Activated T-cell treated with anti-CD3 and anti-CD28 coated beads, Interleukin-2, amount 50 U/mL, for 48 hours (primary cell): ENCODE measurements at regions not wholly inside any gene's neighbourhood (a gene's known extent, or its start where the extent isn't known, plus 50 kb on each side); places are given as distances from the start of the nearest gene placed in this dataset.

ENCODE experiments used
- DNase-seq, 2 experiments: peaks; one replicate each; pipeline ENCODE4 v3.0.0-alpha.2; 2020

GRCh38 chr1:114342376-114342775 lies 168.6 kb downstream of the TRIM33 start:
- peak; percentile 41 to 48 for DNase-seq

- DNase-seq: no peak
Measured at GRCh38 chr1:114341856-114342255, 169.1 kb downstream of the TRIM33 start.

DNA sequence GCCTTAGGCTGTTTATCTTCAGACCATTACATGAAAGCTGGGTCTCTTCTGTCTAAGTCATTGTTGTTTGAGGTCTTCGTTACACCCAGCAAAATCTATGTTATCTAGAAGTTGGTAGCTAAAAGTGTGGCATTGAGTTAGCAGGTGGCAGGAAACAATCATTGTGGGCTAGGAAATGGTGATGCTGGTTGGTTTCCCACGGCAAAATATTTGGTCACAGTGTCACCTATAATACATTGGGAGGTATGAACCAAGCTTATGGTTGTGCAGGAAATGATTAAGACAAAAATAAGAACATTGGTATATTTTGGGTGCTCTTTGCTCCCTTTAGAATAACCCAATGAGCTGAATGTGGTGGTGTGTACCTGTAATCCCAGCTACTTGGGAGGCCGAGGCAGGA lies 169.7 kb downstream of the TRIM33 start:
- peak in 1 of 2 experiments; percentile 37 for DNase-seq

DNA sequence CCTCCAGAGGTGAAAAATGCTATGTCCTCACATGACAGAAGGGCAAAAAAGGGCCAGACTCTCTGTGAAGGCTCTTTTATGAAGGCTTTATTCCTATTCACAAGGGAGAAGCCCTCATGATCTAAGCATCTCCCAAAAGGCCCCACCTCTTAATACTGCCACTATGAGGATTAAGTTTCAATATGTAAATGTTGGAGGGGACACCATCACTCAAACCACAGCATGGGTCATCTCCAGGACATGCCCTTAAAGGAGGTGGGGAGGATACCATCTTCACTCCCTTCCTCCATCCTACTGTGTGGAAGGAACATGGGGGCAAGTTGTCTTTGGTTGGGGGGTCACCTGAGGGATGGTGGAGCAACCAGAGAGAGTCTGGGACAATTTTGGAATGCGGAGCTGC lies 170.1 kb downstream of the TRIM33 start:
- DNase-seq: no peak

DNA sequence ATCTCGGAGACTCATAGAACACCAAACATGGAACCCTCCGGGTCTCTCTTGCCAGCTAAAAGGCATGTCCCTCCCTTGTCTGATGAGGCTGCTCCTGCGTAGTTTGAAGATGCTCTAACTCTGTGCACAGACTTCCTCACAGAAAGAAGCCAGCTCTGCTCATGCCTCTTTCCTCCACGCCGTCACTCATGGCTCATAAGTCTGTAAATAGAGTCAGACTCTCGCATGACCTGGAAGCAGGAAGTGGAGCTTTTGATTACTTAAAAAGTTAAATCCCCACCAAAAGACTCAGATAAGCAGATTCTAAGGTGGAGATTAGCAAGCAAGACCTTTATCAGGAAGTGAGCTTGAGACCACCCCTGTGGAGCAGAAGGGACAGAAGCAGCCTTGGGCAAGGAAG lies 171.6 kb downstream of the TRIM33 start:
- DNase-seq: no peak

GRCh38 chr1:114338191-114338890 lies 172.7 kb downstream of the TRIM33 start:
- no peak for DNase-seq

- no peak for DNase-seq
Measured at GRCh38 chr1:114337417-114337816, 173.6 kb downstream of the TRIM33 start.

DNA sequence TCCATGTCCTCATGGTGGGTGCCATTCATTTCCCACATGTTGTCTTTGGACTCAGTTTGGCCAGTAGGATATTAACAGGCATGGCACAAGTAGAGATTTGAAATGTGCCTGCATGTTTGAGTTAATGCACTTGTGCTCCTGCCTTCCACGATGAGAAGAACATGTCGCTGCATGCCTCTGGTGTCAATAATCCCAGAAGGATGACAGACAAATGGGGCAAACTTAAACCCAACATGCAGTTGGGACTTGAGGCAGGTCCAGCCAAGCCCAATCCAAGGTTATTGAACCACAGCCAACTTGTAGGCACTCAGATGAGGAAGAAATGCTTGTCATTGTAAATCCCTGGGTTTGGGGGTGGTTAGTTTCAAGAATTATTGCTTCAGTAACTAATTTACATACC lies 174.6 kb downstream of the TRIM33 start:
- no peak for DNase-seq

DNA sequence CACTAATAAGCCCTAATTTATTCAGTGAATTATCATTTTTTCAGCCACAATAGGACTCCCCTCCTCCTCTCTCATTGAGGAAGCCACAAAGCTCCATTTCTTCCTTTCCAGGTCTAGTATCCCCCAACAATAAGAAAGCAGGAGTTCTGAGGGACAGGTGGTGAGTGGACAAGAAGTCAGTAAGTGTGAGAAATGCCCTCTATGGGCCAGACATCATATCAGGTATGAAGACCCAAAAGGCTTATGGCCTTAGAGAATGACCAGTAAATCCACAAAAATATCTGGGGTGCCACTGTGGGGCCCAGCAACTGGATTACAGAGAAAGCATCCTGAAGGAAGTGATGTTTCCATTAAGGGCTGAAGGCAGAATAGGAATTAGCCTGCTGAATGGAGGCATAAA lies 175.7 kb downstream of the TRIM33 start:
- DNase-seq: no peak

- DNase-seq: no peak
Measured at GRCh38 chr1:114334297-114334696, 176.7 kb downstream of the TRIM33 start.

DNA sequence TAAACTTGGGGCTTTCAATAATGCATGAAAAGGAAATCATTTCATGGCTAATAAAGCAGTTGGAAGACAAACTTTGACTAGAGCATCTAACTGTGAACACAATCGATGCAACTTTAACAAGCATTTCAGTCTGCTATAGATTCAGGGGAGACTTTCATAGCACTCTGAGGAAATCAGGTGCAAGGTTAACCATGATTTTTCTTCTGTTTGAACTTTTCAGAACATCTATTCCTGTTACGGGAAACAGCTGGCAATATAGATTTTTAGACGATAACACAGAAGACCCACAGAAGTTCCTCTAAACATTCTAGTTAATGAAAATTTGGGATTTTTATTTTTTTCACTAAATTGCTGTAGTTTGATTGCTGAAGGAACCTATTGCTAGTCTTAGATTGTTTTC lies 177.3 kb downstream of the TRIM33 start:
- no peak for DNase-seq

GRCh38 chr1:114331936-114332335 lies 178.3 kb upstream of the SYT6 start:
- no peak for DNase-seq

- DNase-seq: no peak
Measured at GRCh38 chr1:114330451-114330983, 176.8 kb upstream of the SYT6 start.

- no peak for DNase-seq
Measured at GRCh38 chr1:114328361-114328904, 174.8 kb upstream of the SYT6 start.

- no peak for DNase-seq
Measured at GRCh38 chr1:114324662-114324965, 170.9 kb upstream of the SYT6 start.

DNA sequence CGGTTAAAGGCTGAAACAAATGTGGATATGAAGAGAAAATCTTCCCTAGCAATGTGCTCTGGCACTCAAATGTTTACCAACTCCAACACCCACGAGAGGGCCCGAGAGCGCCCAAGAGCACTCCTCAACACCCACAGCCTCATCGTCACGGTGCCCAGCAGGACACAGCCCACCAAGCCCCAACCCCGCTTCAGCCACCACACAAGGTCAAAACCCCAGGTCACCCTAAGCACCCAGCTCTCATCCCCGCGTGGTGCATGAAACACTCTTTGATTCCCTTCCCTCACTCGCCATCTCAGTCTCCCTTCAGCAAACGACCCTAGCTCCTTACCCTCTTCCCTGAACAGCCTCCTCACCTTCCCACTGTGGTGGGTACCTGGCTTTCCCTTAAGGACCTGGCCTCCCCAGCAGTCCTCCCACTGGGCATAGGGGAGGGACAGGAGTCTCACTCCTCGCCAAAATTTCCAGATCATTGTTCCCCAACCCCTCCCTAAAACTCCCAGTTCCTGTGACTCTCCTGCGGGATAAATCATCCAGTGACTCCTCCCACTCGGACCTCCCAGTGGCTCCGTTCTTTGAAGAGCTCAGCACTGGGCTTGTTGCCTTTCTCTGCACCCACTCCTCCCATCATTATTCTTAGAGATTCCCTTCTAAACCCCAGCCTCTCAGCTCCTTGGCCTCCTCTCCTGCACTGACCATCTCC lies 170.4 kb upstream of the SYT6 start:
- no peak for DNase-seq

DNA sequence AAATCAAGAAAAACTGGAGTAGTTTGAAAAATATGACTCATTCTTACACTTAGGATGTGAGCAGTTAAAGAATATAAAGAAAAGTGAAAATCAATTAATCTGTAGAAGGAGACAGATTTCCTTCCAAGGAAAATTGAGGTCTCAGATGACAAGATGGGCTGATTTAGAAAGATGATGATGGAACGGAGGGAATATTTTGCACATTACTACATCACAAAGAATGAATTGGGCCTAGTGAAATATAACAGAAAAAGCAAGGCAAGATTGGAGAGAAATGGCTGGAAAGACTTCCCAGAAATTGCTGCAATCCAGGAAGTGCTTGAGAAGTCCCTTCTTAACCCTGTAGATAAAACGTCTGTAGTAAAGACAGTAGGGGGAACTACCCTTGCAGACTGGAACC lies 169.1 kb upstream of the SYT6 start:
- DNase-seq: no peak

GRCh38 chr1:114322207-114322606 lies 168.5 kb upstream of the SYT6 start:
- DNase-seq: no peak

- DNase-seq: no peak
Measured at GRCh38 chr1:114320586-114320985, 166.9 kb upstream of the SYT6 start.

GRCh38 chr1:114319418-114319817 lies 165.7 kb upstream of the SYT6 start:
- DNase-seq: no peak

GRCh38 chr1:114318961-114319360 lies 165.3 kb upstream of the SYT6 start:
- no peak for DNase-seq

DNA sequence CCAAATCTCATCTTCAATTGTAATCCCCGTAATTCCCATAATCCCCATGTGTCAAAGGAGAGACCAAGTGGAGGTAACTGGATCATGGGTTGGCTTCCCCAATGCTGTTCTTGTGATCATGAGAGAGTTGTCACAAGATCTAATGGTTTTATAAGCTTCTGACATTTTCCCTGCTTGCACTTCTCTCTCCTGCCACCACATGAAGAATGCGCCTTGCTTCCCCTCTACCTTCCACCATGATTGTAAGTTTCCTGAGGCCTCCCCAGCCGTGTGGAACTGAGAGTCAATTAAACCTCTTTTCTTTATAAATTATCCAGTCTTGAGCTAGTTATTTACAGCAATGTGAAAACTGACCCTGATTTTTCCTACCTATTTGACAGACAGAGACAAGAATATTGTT lies 162.5 kb upstream of the SYT6 start:
- DNase-seq: no peak

GRCh38 chr1:114315631-114316030 lies 162.0 kb upstream of the SYT6 start:
- DNase-seq: no peak

DNA sequence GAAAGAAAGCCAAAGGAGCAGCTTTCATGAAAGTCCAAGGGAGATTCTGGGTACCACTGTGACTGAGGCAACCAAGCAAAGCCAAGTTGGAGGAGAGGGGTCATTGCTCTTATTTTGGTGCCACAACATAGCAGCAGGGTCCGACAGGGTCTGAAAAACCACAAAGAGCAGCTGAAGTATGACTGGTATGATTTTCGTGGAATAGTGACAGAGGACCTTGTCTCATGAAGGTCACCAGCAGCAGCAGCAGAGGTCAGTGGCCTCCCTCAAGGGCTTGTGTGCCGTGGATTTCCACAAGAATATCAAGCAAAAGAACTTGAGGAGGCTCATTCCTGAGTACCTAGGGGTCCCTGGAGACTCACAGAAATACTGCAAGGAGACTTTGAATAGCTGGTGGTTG lies 160.9 kb upstream of the SYT6 start:
- DNase-seq: no peak
